Ramos (cell line): ENCODE measurements at regions not wholly inside any gene's neighbourhood (a gene's known extent, or its start where the extent isn't known, plus 50 kb on each side); places are given as distances from the start of the nearest gene placed in this dataset.

Source experiments
- in situ Hi-C: fragments of 300-500 bp; cut with MboI; formaldehyde crosslinking; loops from one replicate; pipeline ENCODE4 v1.14.3; 2022; ENCODE audit warnings: low sequenced_read_pairs; ENCODE audit not compliant: unreplicated experiment

DNA sequence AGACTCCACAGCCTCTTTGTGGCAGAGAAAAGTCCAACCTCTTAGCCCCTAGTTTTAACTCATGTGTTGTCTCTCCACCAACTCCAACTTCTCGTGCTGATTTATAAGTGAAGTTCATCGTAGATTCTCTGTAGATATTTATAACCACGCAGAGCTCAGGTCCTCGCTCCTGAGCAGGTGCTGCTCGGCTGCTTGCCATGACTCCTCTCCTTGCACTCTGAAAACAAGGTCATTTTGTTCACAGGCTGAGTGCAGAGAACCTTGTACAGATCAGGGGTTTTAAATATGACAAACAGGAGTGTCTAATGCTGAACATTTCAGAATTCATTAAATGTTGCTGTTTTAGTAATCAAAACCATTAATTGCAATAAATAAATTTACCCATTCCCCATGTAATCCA lies 330.8 kb upstream of the GYPC start:
- in situ Hi-C loops = no loop called here

GRCh38 chr2:126329173-126329572 lies 326.8 kb upstream of the GYPC start:
- in situ Hi-C loops = no loop called here

DNA sequence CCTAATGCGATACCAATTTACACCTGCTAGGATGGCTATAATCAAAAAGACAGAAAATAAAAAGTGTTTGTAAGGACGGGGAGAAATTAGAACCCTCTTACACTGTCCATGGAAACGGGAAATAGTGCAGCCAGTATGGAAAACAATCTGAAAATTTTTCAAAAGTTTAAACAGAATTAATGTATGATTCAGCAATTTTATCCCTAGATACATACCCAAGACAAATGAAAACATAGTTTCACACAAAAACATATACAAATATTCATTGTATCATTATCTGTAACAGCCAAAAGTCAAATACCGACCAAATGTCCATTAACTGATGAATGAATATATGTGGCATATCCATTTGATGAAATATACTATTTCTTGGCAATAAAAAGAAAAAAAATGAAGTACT lies 313.5 kb upstream of the GYPC start:
- in situ Hi-C loops = no loop called here

DNA sequence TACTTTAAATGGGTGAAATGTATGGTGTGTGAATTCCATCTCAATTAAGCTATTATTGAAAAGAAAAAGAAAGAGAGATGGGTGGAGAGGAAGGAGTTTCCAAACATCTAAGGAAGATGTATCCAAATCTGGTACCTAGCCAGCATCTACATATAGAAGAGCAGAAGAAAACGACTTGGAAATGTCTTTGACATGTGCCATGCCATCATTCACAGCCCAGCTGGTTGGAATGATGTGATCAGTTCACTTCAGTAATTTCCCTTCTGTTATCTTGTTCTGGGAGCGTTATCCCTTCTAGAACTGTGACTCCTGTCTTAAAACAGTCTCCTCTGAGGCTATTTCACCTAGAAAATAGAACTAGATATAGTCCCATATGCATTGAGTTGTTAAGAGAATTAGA lies 312.8 kb upstream of the GYPC start:
- in situ Hi-C loops = no loop called here

DNA sequence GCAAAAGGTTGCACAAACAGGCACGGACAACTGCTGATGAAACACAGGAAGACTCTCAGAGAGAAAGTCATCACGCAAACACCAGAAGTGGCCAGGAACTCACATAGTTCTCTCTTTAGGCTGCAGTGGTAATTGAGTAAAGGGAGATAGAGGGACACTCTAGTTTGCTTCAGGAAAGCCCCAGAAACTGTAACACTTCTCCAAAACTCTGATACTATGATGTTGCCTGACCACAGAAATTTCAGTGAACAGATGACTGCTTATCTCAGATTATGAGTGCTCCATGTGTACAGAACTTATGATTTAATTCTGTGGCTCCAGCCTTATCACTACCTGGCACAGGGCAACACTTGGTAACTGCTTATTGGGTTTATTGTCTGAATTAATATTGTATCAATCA lies 311.5 kb upstream of the GYPC start:
- in situ Hi-C loops = no loop called here

DNA sequence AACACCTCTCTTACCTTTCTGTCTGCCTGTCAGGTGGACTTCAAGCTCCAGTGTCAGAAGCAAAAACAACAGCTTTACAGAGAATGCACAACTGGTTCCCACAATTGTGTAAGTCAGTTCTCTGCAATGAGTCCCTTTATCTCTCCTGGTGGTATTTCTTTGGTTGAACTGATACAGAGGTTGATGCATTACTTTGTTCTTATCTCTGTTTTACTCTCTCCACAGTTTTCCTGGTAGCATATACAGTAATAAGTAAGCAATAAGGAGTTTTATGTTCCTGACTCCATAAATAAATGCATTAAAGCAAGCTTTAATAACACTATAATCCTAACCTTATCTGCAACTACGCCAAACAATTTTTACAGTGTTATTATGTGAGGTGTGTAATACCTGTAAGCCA lies 310.3 kb upstream of the GYPC start:
- in situ Hi-C loops = no loop called here

DNA sequence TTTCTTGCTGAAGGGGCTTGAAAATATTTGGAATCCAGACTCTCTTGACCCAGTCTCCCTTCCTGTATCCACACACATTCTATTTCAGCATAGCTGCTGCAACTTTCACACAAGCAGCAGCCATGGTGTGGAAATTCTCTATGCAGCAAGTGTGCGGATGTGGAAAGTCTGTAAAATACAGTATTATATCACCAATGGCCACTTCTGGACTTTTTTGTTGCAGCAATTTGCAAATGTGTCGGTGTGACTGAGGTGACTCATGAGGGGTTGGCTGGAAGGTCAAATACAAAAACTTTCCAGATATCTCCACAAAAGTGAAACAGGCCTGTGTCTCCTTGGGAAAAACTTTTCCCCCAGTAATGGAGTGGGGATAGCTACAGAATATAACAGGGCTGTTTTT lies 299.3 kb upstream of the GYPC start:
- in situ Hi-C loops = no loop called here

- in situ Hi-C loops = no loop called here
These were observed 297.8 kb upstream of the GYPC start for GRCh38 chr2:126358122-126358521.

DNA sequence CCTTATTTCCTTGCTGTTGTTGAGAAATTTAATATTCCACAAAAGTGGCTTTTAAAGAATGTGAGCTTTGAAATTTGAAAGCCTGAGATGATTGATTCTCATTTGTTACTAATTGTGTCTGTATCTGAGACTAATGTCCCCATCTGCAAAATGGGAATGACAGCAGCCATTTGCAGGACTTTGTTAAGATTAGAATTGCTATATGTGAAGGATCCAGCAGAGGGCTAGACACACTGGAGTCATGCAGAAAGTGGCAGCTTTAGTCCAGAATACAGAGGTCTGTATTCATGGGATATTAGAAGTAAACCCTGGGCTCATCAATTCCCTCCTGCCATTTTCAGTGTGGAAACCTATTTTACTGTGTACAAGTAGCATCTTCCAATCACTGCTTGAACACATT lies 296.5 kb upstream of the GYPC start:
- in situ Hi-C loops = no loop called here

DNA sequence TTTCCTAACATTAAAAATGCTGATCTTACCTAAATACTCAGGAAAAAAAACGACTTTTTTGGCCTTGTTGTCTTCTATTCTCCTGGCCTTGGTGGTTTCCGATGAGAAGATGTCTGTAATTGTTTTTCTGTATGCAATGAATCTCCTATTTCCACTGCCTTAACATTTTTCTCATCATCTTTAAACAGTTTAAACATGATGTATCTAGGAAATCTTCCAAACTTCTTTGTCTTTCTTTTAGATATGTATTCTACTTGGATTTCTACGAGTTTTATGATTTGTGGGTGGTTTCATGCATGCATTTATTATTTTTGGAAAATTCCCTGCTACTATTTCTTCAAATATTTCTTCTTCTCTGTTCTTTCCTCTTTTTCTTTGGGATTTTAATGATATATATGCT lies 288.6 kb upstream of the GYPC start:
- in situ Hi-C loops = no loop called here

DNA sequence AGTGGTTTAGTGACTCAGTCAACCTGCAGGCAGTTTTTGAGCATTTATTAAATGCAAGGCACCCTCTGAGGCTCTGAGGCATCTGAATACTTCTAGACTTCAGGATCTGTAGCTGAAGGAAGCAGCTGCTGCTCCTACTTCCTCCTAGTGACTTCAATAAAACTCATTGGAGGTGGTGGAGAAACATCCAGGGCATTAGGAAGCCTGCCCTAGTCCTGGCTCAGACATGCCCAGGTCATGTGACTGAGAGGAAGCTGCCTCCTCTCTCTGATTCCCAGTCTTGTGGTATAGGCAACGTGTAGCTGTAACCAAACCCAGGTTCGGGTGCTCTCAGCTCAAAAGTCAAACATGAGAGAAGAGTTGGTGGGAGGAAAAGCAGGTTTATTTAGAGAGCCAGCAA lies 287.2 kb upstream of the GYPC start:
- in situ Hi-C loops = no loop called here

DNA sequence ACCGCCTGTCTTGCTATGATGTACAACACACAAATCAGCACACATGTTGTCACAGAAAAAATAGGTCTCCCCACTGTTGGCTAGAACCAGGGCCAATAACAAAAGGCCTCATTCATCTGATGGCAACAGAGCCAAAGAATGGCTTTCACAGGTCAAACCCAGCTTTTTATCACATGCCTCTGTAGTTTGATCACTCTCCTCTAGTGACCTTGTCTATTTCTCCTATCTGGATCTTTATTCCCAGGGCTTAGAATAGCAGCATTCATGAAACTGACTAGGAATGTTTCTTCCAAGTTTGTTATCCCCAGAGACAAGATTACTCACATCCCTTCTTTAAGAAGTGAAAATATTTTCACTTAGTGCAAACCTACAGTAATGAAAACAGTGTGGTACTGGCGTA lies 285.8 kb upstream of the GYPC start:
- in situ Hi-C loops = no loop called here

DNA sequence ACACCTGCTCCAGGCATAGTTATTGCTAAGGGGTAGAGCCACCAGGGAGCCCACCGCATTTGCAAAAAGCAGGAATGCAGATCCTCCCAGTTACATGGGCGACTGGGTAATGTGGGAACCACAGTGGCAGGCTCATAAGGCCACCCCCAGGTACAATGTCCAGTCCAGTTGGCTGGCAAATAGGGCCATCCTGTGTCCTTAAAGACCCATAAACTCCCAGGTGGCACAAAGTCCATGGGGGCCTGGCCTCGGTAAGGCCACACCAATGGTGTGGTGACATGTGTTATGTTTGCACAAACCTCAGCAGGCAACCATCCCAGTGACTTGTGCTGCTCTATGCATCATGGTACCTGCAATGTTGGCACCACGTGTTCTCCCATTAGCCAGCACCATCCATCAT lies 283.6 kb upstream of the GYPC start:
- in situ Hi-C loops = no loop called here

GRCh38 chr2:126378176-126378575 lies 277.8 kb upstream of the GYPC start:
- in situ Hi-C loops = no loop called here

DNA sequence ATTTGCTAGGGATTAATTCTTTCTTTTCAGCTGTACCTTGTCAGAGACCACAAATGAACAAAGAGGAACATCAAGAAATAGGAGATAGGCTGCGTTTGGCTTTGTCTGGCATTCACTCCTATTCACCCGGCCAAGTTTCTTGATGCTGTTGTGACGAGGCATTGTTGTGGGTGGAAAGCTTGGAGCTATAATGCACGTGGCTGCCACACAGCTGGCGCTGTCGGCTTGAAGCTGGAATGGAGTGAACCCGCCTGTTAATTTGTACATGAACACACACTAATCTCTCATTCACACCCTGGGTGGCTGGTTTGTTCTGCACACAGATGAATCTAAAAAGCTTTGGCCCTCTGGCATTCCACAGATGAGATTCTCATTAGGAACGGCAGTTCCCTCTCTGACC lies 274.9 kb upstream of the GYPC start:
- in situ Hi-C loops = no loop called here

DNA sequence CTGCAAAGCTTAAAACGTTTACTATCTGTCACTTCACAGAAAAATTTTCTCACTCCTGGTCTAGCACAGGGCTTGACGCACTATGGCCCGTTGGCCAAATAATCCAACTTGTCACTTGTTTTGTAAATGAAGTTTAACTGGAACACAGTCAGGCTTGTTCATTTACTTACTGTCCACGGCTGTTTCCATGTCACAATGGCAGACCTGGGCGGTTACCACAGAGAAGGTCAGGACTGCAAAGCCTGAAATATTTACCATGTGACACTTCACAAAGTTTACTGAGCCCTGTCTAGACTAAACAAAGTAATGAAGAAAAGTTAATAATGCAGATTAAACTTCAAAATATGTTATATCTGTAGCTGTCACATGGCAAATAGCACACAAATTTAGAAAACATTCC lies 273.0 kb upstream of the GYPC start:
- in situ Hi-C loops = no loop called here

DNA sequence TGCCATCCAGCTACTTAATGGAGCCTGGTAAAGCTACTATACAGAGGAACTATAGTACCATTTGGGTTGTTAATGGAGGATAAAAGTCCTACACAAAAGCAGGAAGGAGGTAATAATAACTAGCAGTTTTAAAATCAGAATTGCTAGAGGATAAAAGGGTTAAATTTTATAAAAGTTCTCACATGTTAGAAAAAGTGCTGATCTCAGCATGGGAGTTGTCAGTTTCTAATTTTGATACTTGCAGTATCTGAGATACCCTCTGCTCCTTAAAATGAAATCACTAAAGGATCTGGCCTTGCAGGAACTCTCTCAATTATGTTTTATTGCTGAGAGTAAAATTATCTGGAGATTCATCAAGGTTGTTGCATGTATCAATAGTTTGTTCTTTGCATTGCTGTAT lies 272.2 kb upstream of the GYPC start:
- in situ Hi-C loops = no loop called here

DNA sequence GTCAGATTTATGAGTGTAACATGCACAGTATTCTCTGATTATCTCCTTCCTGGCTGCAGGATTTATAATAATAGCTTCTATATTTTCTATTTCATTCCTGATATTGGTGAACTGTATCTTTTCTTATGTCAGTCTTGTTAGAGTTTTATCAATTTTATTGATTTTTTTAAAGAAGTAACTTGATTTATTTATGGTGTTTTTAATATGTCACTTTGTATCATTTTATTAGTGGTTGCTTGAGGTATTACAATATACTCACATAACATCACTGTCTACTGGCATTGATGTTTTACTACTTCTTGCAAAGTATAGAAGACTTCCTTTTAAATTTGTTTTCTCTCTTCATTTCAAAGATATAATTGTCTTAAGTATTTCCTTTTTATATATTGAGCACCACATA lies 270.5 kb upstream of the GYPC start:
- in situ Hi-C loops = no loop called here

DNA sequence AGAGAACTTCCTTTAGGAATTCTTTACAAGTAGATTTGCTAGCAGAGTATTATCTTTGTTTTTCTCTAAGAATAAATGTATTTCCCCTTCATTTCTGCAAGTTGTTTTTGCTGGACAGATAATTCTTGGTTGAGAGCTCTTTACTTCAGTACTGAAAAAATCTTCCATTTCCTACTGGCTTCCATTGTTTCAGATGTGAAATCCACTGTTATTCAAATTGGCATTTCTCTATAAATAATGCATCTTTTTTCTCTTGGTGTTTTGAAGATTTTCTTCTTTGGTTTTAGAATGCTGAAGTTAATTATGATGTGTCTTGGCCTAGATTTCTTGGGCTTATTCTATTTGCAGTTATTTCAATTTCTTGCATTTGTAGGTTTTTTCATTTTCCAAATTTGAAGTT lies 270.0 kb upstream of the GYPC start:
- in situ Hi-C loops = no loop called here

DNA sequence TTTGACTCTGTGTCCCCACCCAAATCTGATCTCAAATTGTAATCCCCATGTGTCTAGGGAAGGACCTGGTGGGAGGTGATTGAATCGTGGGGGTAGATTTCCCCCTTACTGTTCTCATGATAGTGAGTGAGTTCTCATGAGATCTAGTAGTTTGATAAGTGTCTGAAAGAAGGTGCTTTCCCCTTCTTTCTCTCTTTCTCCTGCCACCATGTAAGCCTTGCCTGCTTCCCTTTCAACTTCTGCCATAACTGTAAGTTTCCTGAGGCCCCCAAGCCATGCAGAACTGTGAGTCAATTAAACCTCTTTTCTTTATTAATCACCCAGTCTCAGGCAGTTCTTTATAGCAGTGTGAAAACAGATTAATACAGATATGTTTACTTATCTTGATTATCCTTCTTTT lies 266.5 kb upstream of the GYPC start:
- in situ Hi-C loops = no loop called here

- in situ Hi-C loops = no loop called here
These were observed 263.1 kb upstream of the GYPC start for GRCh38 chr2:126392889-126393288.

DNA sequence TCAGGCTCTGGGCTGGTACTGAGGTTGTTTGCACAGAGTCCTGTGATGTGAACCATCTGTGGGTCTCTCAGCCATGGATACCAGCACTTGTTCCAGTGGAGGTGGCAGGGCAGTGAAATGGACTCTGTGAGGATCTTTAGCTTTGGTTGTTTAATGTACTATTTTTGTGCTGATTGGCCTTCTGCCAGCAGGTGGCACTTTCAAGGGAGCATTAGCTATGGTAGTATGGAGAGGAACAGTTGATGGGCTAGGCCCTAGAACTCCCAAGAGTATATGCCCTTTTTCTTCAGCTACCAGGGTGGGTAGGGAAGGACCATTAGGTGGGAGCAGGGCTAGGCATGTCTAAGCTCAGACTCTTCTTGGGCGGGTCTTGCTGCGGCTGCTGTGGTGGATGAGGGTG lies 257.0 kb upstream of the GYPC start:
- in situ Hi-C loops = no loop called here

GRCh38 chr2:126403039-126403628 lies 252.8 kb upstream of the GYPC start:
- in situ Hi-C loops = no loop called here
